Esophagus muscularis mucosa (tissue), 4 donors: ENCODE measurements at regions not wholly inside any gene's neighbourhood (a gene's known extent, or its start where the extent isn't known, plus 50 kb on each side); places are given as distances from the start of the nearest gene placed in this dataset.

Experiments
- DNase-seq: peaks from one replicate; pipeline ENCODE4 v3.0.0-alpha.2; 2017; ENCODE audit errors: extremely low spot score
- H3K27ac ChIP-seq, 4 donors: fragments of 200-600 bp; sonication (generic); replicated peaks in 1 of 4; 1 replicate in 3 of 4; 2 replicates in 1 of 4; pipeline ENCODE4 v1.5.1; 2016 to 2019; ENCODE audit warnings: mild to moderate bottlenecking in 1 of 4
- H3K27me3 ChIP-seq, 4 donors: fragments of 200-600 bp; sonication (generic); one replicate each; pipeline versions ENCODE4 v1.5.1 to v1.6.0; 2016 to 2019
- H3K36me3 ChIP-seq, 4 donors: fragments of 200-600 bp; sonication (generic); one replicate each; pipeline ENCODE4 v1.5.1; 2016 to 2019
- H3K4me1 ChIP-seq, 4 donors: fragments of 200-600 bp; sonication (generic); one replicate each; pipeline ENCODE4 v1.5.1; 2016 to 2019
- H3K4me3 ChIP-seq, 4 donors: fragments of 200-600 bp; sonication (generic); 1 replicate in 2 of 4; 2 replicates in 2 of 4; pipeline ENCODE4 v1.5.1; 2016 to 2019; ENCODE audit warnings: mild to moderate bottlenecking in 4 of 4, moderate library complexity in 1 of 4
- H3K9me3 ChIP-seq, 4 donors: fragments of 200-600 bp; sonication (generic); 1 replicate in 3 of 4; 2 replicates in 1 of 4; pipeline ENCODE4 v1.5.1; 2016 to 2019
- EP300 ChIP-seq: sonication (generic); formaldehyde crosslinking; IDR thresholded peaks from one replicate; pipeline ENCODE4 v1.6.1; 2017; ENCODE audit warnings: antibody characterized with exemption
- POLR2A ChIP-seq: fragments of 450-650 bp; IDR thresholded peaks from one replicate; pipeline ENCODE4 v1.6.1; 2017; ENCODE audit warnings: antibody characterized with exemption, moderate library complexity, mild to moderate bottlenecking, low read depth
- POLR2AphosphoS5 ChIP-seq, 2 donors: sonication (generic); formaldehyde crosslinking; IDR thresholded peaks; one replicate each; pipeline ENCODE4 v1.6.1; 2017; ENCODE audit warnings: antibody characterized with exemption in 2 of 2
- WGBS: methylation state at CpG from one replicate; pipeline ENCODE4 v1.1.5; 2018; 5-methylcytosine and 5-hydroxymethylcytosine counted together
- intact Hi-C: fragments of 100-400 bp; cut with DNase I; formaldehyde crosslinking; loops from one replicate; pipeline ENCODE4 v1.15.1; 2023
- TF ChIP-seq, protein P1 (sequence below), 3 experiments: fragments of 200-600 bp in 2 of 3; fragments of 450-650 bp in 1 of 3; sonication (generic) in 2 of 3; IDR thresholded peaks; one replicate each; pipeline ENCODE4 v1.5.1; 2017 to 2019; ENCODE audit warnings: antibody characterized with exemption in 3 of 3, mild to moderate bottlenecking in 2 of 3, moderate library complexity in 1 of 3

DNA sequence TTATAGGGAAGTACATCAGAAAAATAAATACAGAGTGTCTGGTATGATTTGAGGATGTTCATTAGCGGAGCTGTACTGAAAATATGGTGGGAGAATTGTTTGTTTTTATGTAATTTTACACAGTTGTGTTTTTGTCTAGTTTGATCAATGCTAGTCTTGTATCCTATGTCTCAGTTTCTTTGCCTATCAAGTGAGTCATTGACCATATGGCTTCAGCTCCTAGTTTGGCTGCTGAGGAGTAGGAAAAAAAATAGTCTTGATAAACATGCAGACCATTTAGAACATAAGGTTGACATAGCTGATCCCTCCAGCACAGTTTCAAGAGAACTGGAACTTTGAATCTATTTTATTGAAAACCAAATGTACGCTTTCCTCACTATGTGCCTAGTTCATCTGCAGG is 1292.1 kb upstream of the FLRT2 start:
- intact Hi-C loops, result no loop called here
- Histone ChIP-seq H3K4me3 (no peak overlapping the region), H3K4me1 (no peaks in the 10 kb centered on the region), H3K27ac (no peak overlapping the region), H3K36me3 (no peaks in the 10 kb centered on the region), H3K9me3 (no peaks in the 10 kb centered on the region), H3K27me3 (no peaks in the 10 kb centered on the region)
- DNase-seq, result no peak
- WGBS, result 84% methylated on average over 2 of the region's 2 CpGs
- TF ChIP-seq, protein P1, sequence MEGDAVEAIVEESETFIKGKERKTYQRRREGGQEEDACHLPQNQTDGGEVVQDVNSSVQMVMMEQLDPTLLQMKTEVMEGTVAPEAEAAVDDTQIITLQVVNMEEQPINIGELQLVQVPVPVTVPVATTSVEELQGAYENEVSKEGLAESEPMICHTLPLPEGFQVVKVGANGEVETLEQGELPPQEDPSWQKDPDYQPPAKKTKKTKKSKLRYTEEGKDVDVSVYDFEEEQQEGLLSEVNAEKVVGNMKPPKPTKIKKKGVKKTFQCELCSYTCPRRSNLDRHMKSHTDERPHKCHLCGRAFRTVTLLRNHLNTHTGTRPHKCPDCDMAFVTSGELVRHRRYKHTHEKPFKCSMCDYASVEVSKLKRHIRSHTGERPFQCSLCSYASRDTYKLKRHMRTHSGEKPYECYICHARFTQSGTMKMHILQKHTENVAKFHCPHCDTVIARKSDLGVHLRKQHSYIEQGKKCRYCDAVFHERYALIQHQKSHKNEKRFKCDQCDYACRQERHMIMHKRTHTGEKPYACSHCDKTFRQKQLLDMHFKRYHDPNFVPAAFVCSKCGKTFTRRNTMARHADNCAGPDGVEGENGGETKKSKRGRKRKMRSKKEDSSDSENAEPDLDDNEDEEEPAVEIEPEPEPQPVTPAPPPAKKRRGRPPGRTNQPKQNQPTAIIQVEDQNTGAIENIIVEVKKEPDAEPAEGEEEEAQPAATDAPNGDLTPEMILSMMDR (IDR thresholded peaks at IDR 0.05), result no peak
- TF ChIP-seq POLR2A (no peak), POLR2AphosphoS5 (IDR thresholded peaks at IDR 0.05) (no peak), EP300 (no peak)

DNA sequence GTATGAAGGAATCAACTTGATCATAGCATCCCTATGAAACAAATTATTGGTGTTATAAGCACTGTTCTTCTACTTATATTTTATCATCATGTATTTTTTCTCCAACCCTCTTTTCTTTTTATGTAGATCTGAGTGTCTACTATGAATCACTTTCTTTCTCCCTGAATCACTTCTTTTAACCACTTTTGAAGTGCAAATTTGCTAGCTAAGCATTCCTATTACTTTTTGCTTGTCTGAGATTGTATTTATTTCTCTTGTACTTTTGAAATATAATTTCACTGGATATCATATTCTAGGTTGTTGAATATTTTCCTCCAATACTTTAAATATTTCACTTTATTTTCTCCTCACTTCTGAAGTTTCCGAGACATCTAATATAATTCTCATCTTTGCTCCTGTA is 1282.3 kb upstream of the FLRT2 start:
- intact Hi-C loops, result no loop called here
- H3K27me3 ChIP-seq, result no peaks in the 10 kb centered on the region
- no peak overlapping the region for H3K4me3 ChIP-seq
- H3K27ac ChIP-seq, result no peak overlapping the region
- no peaks in the 10 kb centered on the region for H3K36me3 ChIP-seq
- H3K4me1 ChIP-seq, result peaks cover 0 to 8% (median 2%) of the 10 kb centered on the region in 4 donors
- no peak for DNase-seq
- peaks cover 0 to 7% (median 0%) of the 10 kb centered on the region in 4 donors for H3K9me3 ChIP-seq
- whole genome bisulfite sequencing, result 97% methylated on average over 1 of the region's 1 CpG
- TF ChIP-seq POLR2A (no peak), EP300 (no peak)

DNA sequence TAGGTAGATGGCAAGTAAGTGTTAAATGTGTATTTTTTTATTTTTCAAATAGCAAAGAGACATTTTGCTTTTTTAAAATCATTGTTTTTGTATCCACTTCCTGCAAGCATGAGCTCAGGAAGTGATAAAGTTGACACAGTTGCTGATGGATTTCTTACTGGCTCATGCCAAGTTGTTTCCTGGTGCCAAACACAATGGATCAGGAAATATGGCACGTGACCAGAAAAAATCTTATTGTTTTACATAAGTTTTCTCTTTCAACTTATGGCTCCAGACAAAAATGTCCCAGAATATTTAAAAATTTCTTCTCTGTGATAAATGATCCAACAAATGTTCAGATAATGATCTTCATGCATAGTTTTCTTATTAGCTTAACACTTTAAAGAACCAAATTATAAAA is 1279.1 kb upstream of the FLRT2 start:
- no peak for DNase-seq
- no peaks in the 10 kb centered on the region for H3K9me3 ChIP-seq
- H3K4me3 ChIP-seq, result no peak overlapping the region
- H3K27me3 ChIP-seq, result no peaks in the 10 kb centered on the region
- H3K4me1 ChIP-seq, result peaks cover 0 to 8% (median 2%) of the 10 kb centered on the region in 4 donors
- no peaks in the 10 kb centered on the region for H3K36me3 ChIP-seq
- no peak overlapping the region for H3K27ac ChIP-seq
- WGBS, result 31% methylated on average over 1 of the region's 1 CpG
- intact Hi-C loops, result no loop called here
- TF ChIP-seq EP300 (no peak), POLR2A (no peak), POLR2AphosphoS5 (IDR thresholded peaks at IDR 0.05) (peak in 1 of 2 donors; percentile 15)
- TF ChIP-seq, protein P1 (IDR thresholded peaks at IDR 0.05), result no peak

DNA sequence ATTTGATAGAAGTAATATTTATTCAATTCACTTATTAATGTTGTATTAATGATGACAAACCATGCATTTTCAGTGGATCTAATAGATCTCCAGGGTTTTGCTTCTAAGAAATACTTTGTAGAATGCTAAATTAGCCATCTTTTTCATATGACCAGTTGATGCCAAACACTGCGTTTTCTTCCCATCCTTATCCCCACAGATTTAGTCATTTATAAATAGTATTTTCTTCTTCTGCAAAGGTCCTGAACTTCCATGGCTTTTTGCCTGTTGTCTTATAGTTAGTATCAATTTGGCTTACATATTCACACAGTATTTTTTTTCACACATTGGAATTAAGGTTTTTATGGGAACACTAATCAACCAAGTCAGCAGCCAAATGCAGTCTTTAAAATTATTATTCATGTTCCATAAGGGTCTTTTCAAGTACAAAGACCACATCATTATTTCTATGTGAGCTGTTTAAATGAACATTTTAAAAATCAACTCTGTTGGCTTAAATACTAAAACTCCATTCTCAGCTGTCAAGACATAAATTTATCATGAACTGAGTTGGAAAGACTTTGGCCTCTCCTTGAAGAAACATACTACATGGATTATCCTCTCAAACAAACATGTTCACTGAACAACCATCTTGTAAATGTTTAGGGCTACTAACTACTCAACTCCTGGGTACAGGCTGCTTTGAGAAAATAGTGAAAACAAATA is 1278.4 kb upstream of the FLRT2 start:
- H3K4me1 ChIP-seq, result peaks cover 0 to 8% (median 2%) of the 10 kb centered on the region in 4 donors
- H3K27me3 ChIP-seq, result no peaks in the 10 kb centered on the region
- 44% methylated on average over 1 of the region's 1 CpG for WGBS
- no peak overlapping the region for H3K4me3 ChIP-seq
- H3K36me3 ChIP-seq, result no peaks in the 10 kb centered on the region
- H3K27ac ChIP-seq, result no peak overlapping the region
- H3K9me3 ChIP-seq, result no peaks in the 10 kb centered on the region
- no peak for DNase-seq
- TF ChIP-seq EP300 (no peak), POLR2AphosphoS5 (IDR thresholded peaks at IDR 0.05) (no peak), POLR2A (no peak)
- TF ChIP-seq, protein P1 (IDR thresholded peaks at IDR 0.05), result no peak
- intact Hi-C loops, result no loop called here

DNA sequence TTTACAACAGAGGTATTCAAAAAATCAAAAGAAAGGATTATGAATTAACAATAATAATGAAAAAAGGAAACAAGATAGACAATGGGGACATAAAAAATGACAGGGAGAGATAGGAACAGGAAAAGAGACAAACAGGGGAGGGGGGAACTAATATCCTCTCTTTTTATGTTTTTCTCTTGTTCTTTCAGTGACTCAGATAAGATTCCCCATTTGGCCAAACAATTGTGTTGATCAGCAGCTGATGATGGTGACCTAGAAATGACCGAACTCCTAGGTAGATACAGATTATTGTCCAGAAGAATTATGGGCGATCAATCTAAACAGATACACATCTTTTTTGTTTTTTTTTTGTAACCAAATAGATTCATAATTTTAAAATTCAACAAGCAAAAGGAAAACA is 1277.2 kb upstream of the FLRT2 start:
- peaks cover 0 to 8% (median 2%) of the 10 kb centered on the region in 4 donors for H3K4me1 ChIP-seq
- no peaks in the 10 kb centered on the region for H3K9me3 ChIP-seq
- DNase-seq, result no peak
- 86% methylated on average over 2 of the region's 2 CpGs for WGBS
- no peak overlapping the region for H3K27ac ChIP-seq
- no peaks in the 10 kb centered on the region for H3K36me3 ChIP-seq
- intact Hi-C loops, result no loop called here
- H3K4me3 ChIP-seq, result no peak overlapping the region
- no peaks in the 10 kb centered on the region for H3K27me3 ChIP-seq
- TF ChIP-seq POLR2A (no peak), EP300 (no peak)

DNA sequence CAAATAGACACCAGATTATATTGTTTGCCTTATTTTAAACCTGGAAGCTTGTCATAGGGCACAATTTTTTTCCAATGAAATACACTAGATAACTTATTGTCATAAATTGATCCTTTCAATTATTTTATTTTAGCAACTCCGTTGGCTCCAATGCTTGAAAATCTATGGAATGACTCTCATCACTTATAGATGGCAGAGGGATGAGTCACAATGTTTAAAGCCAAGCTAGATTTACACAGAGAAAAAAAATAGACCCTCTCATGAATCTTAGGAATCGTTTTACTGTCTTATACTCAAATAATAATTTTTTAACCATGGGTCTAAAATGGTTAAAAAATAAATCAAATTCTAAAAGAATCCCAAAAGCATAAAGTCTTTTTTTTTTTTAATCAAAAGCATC is 1276.6 kb upstream of the FLRT2 start:
- H3K4me1 ChIP-seq, result peaks cover 0 to 8% (median 2%) of the 10 kb centered on the region in 4 donors
- no peaks in the 10 kb centered on the region for H3K9me3 ChIP-seq
- no peaks in the 10 kb centered on the region for H3K27me3 ChIP-seq
- no peaks in the 10 kb centered on the region for H3K36me3 ChIP-seq
- no peak overlapping the region for H3K4me3 ChIP-seq
- intact Hi-C loops, result no loop called here
- WGBS, result 85% methylated on average over 2 of the region's 2 CpGs
- DNase-seq, result no peak
- TF ChIP-seq EP300 (no peak), POLR2AphosphoS5 (IDR thresholded peaks at IDR 0.05) (no peak), POLR2A (no peak)
- TF ChIP-seq, protein P1 (IDR thresholded peaks at IDR 0.05), result no peak
- no peak overlapping the region for H3K27ac ChIP-seq
